ENCODE measurements at regions not wholly inside any gene's neighbourhood (a gene's known extent, or its start where the extent isn't known, plus 50 kb on each side); places are given as distances from the start of the nearest gene placed in this dataset.

- no peaks in the 10 kb centered on the region for H3K36me3 Mint-ChIP-seq (ENCODE audit: insufficient read depth, unreplicated experiment)
- POLR2A ChIA-PET: interaction anchor here (0.6 kb wide), 1 partner anchor 99 kb away, joined by 3 read pairs; no protein-coding TSS in a partner anchor
- no peak for DNase-seq (ENCODE audit: unreplicated experiment)
- no peak for TF ChIP-seq CTCF (IDR thresholded peaks at IDR 0.05; ENCODE audit: unreplicated experiment)
- H3K4me1 Mint-ChIP-seq (ENCODE audit: insufficient read depth, unreplicated experiment): no peaks in the 10 kb centered on the region
- no TSS peak for BruUV-seq (replicated peaks)
- no peak overlapping the region for H3K27ac Mint-ChIP-seq (ENCODE audit: low read depth, unreplicated experiment)
- intact Hi-C loops (cut with micrococcal nuclease): no loop called here
- H3K27me3 Mint-ChIP-seq (ENCODE audit: insufficient read depth, unreplicated experiment): no peaks in the 10 kb centered on the region
- H3K4me3 Mint-ChIP-seq (ENCODE audit: unreplicated experiment): no peak overlapping the region
- CTCF ChIA-PET: interaction anchor here (1.2 kb wide), 1 partner anchor 270 kb away, joined by 3 read pairs; no protein-coding TSS in a partner anchor
- peaks cover 24% of the 10 kb centered on the region for H3K9me3 Mint-ChIP-seq (ENCODE audit: unreplicated experiment)
Observed at GRCh38 chr12:103130564-103130963, 173.1 kb downstream of the ASCL1 start.

GRCh38 chr12:103138538-103138937 lies 181.1 kb downstream of the ASCL1 start:
- Mint-ChIP-seq H3K4me3 (ENCODE audit: unreplicated experiment) (no peak overlapping the region), H3K27ac (ENCODE audit: low read depth, unreplicated experiment) (no peak overlapping the region), H3K36me3 (ENCODE audit: insufficient read depth, unreplicated experiment) (no peaks in the 10 kb centered on the region), H3K27me3 (ENCODE audit: insufficient read depth, unreplicated experiment) (no peaks in the 10 kb centered on the region), H3K9me3 (ENCODE audit: unreplicated experiment) (peaks cover 12% of the 10 kb centered on the region), H3K4me1 (ENCODE audit: insufficient read depth, unreplicated experiment) (no peaks in the 10 kb centered on the region)
- ChIA-PET POLR2A (no interaction called here), CTCF (no interaction called here)
- BruUV-seq (replicated peaks): no TSS peak
- DNase-seq (ENCODE audit: unreplicated experiment): no peak
- TF ChIP-seq CTCF (IDR thresholded peaks at IDR 0.05; ENCODE audit: unreplicated experiment): no peak
- intact Hi-C loops (cut with micrococcal nuclease): no loop called here

- POLR2A ChIA-PET: no interaction called here
Observed at GRCh38 chr12:103139876-103140275, 182.4 kb downstream of the ASCL1 start.

DNA sequence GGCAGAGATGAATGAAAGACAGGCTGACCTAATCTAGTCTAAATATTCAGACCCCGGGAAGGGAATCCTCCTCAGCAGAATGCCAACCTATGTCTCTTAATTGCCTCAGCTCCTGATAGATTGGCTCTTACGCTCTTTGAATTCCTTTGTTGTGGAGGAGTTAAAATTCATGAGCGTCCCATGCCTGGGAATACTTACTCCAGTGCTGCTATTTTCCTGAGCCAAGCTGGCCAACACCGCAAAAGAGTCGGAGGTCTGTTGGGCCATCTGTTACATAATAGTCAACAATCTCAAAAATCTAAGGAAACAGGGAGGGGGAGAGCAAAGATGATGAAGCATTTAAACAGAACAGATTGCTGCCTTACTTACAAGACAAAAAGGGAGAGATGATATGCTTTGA lies 182.8 kb downstream of the ASCL1 start:
- H3K9me3 Mint-ChIP-seq (ENCODE audit: unreplicated experiment): no peaks in the 10 kb centered on the region
- DNase-seq (ENCODE audit: unreplicated experiment): no peak
- TF ChIP-seq CTCF (IDR thresholded peaks at IDR 0.05; ENCODE audit: unreplicated experiment): no peak
- CTCF ChIA-PET: interaction anchor here (1.4 kb wide), 1 partner anchor 71 kb away, joined by 3 read pairs; no protein-coding TSS in a partner anchor
- no peak overlapping the region for H3K4me3 Mint-ChIP-seq (ENCODE audit: unreplicated experiment)
- H3K4me1 Mint-ChIP-seq (ENCODE audit: insufficient read depth, unreplicated experiment): no peaks in the 10 kb centered on the region
- no TSS peak for BruUV-seq (replicated peaks)
- intact Hi-C loops (cut with micrococcal nuclease): no loop called here
- H3K27me3 Mint-ChIP-seq (ENCODE audit: insufficient read depth, unreplicated experiment): no peaks in the 10 kb centered on the region
- no peaks in the 10 kb centered on the region for H3K36me3 Mint-ChIP-seq (ENCODE audit: insufficient read depth, unreplicated experiment)
- no peak overlapping the region for H3K27ac Mint-ChIP-seq (ENCODE audit: low read depth, unreplicated experiment)
- POLR2A ChIA-PET: interaction anchor here (0.6 kb wide), 1 partner anchor 25 kb away, joined by 3 read pairs; no protein-coding TSS in a partner anchor

More at GRCh38 chr12:103139876-103140275, 182.4 kb downstream of the ASCL1 start:
- Mint-ChIP-seq H3K9me3 (ENCODE audit: unreplicated experiment) (no peaks in the 10 kb centered on the region), H3K4me1 (ENCODE audit: insufficient read depth, unreplicated experiment) (no peaks in the 10 kb centered on the region), H3K4me3 (ENCODE audit: unreplicated experiment) (no peak overlapping the region), H3K27me3 (ENCODE audit: insufficient read depth, unreplicated experiment) (no peaks in the 10 kb centered on the region), H3K36me3 (ENCODE audit: insufficient read depth, unreplicated experiment) (no peaks in the 10 kb centered on the region), H3K27ac (ENCODE audit: low read depth, unreplicated experiment) (no peak overlapping the region)
- no TSS peak for BruUV-seq (replicated peaks)
- no peak for DNase-seq (ENCODE audit: unreplicated experiment)
- intact Hi-C loops (cut with micrococcal nuclease): no loop called here
- CTCF ChIA-PET: no interaction called here
- no peak for TF ChIP-seq CTCF (IDR thresholded peaks at IDR 0.05; ENCODE audit: unreplicated experiment)

Data from MCF 10A (cell line).